ENCODE measurements at regions not wholly inside any gene's neighbourhood (a gene's known extent, or its start where the extent isn't known, plus 50 kb on each side); places are given as distances from the start of the nearest gene placed in this dataset.

GRCh38 chr13:86378628-86379027 is 579.4 kb upstream of the SLITRK6 start:
- no peak overlapping the region for H3K27ac ChIP-seq (ENCODE audit: control insufficient read depth, insufficient read depth, low read length)
- H3K9me3 ChIP-seq (ENCODE audit: control insufficient read depth, low read depth, low read length): peaks cover 2% of the 10 kb centered on the region
- no peaks in the 10 kb centered on the region for H3K9me1 ChIP-seq (ENCODE audit: control insufficient read depth, extremely low read depth, insufficient read depth, low read length)
- no peaks in the 10 kb centered on the region for H3K27me3 ChIP-seq (ENCODE audit: control insufficient read depth, extremely low read depth, insufficient read depth, low read length)
- no peaks in the 10 kb centered on the region for H3K36me3 ChIP-seq (ENCODE audit: control insufficient read depth in 2 of 2, extremely low read depth in 1 of 2, insufficient read depth in 2 of 2, low read length in 2 of 2)
- H3K9ac ChIP-seq (ENCODE audit: control insufficient read depth, extremely low read depth, insufficient read depth, low read length): no peak overlapping the region
- FAIRE-seq (no peak), DNase-seq (ENCODE audit: low read depth, low spot score) (no peak)
- TF ChIP-seq CTCF (optimal IDR thresholded peaks at IDR 0.05 in 1 of 3, IDR thresholded peaks at IDR 0.05 in 1 of 3, conservative IDR thresholded peaks at IDR 0.05 in 1 of 3; ENCODE audit: extremely low read depth in 1 of 3, insufficient read depth in 2 of 3, low read length in 3 of 3): no peak
- TF ChIP-seq EZH2 (IDR thresholded peaks at IDR 0.05; ENCODE audit: low read length): no peak
- H3K4me1 ChIP-seq (ENCODE audit: control insufficient read depth, extremely low read depth, insufficient read depth, low read length): no peaks in the 10 kb centered on the region
- no peaks in the 10 kb centered on the region for H4K20me1 ChIP-seq (ENCODE audit: control insufficient read depth, extremely low read depth, insufficient read depth, low read length)
- H2AFZ ChIP-seq (ENCODE audit: control insufficient read depth, low read length): no peak overlapping the region
- dilution Hi-C loops (cut with MboI; ENCODE audit: extremely low pct_ligation_motif_present, low sequenced_read_pairs): no loop called here
- no peak overlapping the region for H3K4me3 ChIP-seq (ENCODE audit: control insufficient read depth in 2 of 3, extremely low read depth in 1 of 3, insufficient read depth in 2 of 3, low read depth in 1 of 3, low read length in 3 of 3)
- no peaks in the 10 kb centered on the region for H3K79me2 ChIP-seq (ENCODE audit: control insufficient read depth, insufficient read depth, low read length)
- H3K4me2 ChIP-seq (ENCODE audit: control insufficient read depth, extremely low read depth, insufficient read depth, low read depth, low read length): no peak overlapping the region

GRCh38 chr13:86383151-86383550 is 583.9 kb upstream of the SLITRK6 start:
- dilution Hi-C loops (cut with MboI; ENCODE audit: extremely low pct_ligation_motif_present, low sequenced_read_pairs): no loop called here
- TF ChIP-seq EZH2 (IDR thresholded peaks at IDR 0.05; ENCODE audit: low read length) (no peak), CTCF (optimal IDR thresholded peaks at IDR 0.05 in 1 of 3, IDR thresholded peaks at IDR 0.05 in 1 of 3, conservative IDR thresholded peaks at IDR 0.05 in 1 of 3; ENCODE audit: extremely low read depth in 1 of 3, insufficient read depth in 2 of 3, low read length in 3 of 3) (no peak)

More at GRCh38 chr13:86383151-86383550, 583.9 kb upstream of the SLITRK6 start:
- H3K4me3 ChIP-seq (ENCODE audit: control insufficient read depth in 2 of 3, extremely low read depth in 1 of 3, insufficient read depth in 2 of 3, low read depth in 1 of 3, low read length in 3 of 3): no peak overlapping the region
- no peaks in the 10 kb centered on the region for H3K36me3 ChIP-seq (ENCODE audit: control insufficient read depth in 2 of 2, extremely low read depth in 1 of 2, insufficient read depth in 2 of 2, low read length in 2 of 2)
- FAIRE-seq (no peak), DNase-seq (ENCODE audit: low read depth, low spot score) (no peak)
- no peak overlapping the region for H2AFZ ChIP-seq (ENCODE audit: control insufficient read depth, low read length)
- peaks cover 2% of the 10 kb centered on the region for H3K9me3 ChIP-seq (ENCODE audit: control insufficient read depth, low read depth, low read length)
- no peak overlapping the region for H3K9ac ChIP-seq (ENCODE audit: control insufficient read depth, extremely low read depth, insufficient read depth, low read length)
- H3K4me1 ChIP-seq (ENCODE audit: control insufficient read depth, extremely low read depth, insufficient read depth, low read length): no peaks in the 10 kb centered on the region
- H3K9me1 ChIP-seq (ENCODE audit: control insufficient read depth, extremely low read depth, insufficient read depth, low read length): no peaks in the 10 kb centered on the region
- H3K27me3 ChIP-seq (ENCODE audit: control insufficient read depth, extremely low read depth, insufficient read depth, low read length): no peaks in the 10 kb centered on the region
- no peaks in the 10 kb centered on the region for H4K20me1 ChIP-seq (ENCODE audit: control insufficient read depth, extremely low read depth, insufficient read depth, low read length)
- no peak overlapping the region for H3K27ac ChIP-seq (ENCODE audit: control insufficient read depth, insufficient read depth, low read length)
- no peaks in the 10 kb centered on the region for H3K79me2 ChIP-seq (ENCODE audit: control insufficient read depth, insufficient read depth, low read length)
- no peak overlapping the region for H3K4me2 ChIP-seq (ENCODE audit: control insufficient read depth, extremely low read depth, insufficient read depth, low read depth, low read length)
